Astrocyte of the cerebellum (primary cell): ENCODE measurements at regions not wholly inside any gene's neighbourhood (a gene's known extent, or its start where the extent isn't known, plus 50 kb on each side); places are given as distances from the start of the nearest gene placed in this dataset.

Experiments
- DNase-seq: peaks from one replicate; pipeline ENCODE4 v3.0.0-alpha.2; 2011; ENCODE audit warnings: low read depth
- H3K4me3 ChIP-seq: 2 replicates; pipeline ENCODE4 v1.5.1; 2011; ENCODE audit warnings: mild to moderate bottlenecking, low read depth, low read length, moderate library complexity
- in situ Hi-C: cut with HindIII; loops from 2 replicates; pipeline ENCODE4 v1.10.0; 2017; ENCODE audit warnings: low sequenced_read_pairs
- TF ChIP-seq, protein P1 (sequence below): IDR thresholded peaks from 2 replicates; pipeline ENCODE4 v1.5.1; 2012; ENCODE audit warnings: low read length, low read depth, moderate library complexity, mild to moderate bottlenecking; ENCODE audit errors: missing control alignments

DNA sequence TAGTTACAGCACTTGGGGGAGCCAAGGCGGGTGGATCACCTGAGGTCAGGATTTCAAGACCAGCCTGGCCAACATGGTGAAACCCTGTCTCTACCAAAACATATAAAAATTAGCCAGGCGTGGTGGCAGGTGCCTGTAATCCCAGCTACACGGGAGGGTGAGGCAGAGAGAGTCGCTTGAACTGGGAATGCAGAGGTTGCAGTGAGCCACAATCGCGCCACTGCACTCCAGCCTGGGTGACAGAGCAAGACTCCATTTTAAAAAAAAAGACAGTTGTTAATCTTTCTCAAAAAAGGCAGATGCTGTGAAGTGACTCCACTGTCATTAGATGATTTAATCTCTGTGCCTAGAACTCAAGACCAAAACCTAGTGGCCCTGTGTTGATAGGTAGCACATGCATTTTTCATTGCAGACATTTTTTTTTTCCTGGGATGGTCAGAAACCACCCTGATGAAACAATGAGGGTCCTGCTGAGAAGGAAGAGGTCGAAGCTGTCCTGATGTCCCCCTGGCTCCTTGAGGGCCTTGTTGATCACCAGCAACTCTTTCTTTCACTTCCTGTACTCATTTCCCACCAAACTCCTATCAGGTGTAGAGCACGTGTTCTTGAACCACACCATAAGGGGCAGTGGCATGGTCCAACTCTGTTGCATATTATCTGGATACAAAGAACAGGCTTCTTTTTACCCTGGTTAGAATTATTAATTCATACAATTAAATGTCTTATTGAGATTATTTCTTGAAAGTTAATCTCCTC, 382.2 kb downstream of the ICE1 start:
- no peak overlapping the region for H3K4me3 ChIP-seq
- TF ChIP-seq, protein P1, sequence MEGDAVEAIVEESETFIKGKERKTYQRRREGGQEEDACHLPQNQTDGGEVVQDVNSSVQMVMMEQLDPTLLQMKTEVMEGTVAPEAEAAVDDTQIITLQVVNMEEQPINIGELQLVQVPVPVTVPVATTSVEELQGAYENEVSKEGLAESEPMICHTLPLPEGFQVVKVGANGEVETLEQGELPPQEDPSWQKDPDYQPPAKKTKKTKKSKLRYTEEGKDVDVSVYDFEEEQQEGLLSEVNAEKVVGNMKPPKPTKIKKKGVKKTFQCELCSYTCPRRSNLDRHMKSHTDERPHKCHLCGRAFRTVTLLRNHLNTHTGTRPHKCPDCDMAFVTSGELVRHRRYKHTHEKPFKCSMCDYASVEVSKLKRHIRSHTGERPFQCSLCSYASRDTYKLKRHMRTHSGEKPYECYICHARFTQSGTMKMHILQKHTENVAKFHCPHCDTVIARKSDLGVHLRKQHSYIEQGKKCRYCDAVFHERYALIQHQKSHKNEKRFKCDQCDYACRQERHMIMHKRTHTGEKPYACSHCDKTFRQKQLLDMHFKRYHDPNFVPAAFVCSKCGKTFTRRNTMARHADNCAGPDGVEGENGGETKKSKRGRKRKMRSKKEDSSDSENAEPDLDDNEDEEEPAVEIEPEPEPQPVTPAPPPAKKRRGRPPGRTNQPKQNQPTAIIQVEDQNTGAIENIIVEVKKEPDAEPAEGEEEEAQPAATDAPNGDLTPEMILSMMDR: no peak
- in situ Hi-C loops: no loop called here
- no peak for DNase-seq

DNA sequence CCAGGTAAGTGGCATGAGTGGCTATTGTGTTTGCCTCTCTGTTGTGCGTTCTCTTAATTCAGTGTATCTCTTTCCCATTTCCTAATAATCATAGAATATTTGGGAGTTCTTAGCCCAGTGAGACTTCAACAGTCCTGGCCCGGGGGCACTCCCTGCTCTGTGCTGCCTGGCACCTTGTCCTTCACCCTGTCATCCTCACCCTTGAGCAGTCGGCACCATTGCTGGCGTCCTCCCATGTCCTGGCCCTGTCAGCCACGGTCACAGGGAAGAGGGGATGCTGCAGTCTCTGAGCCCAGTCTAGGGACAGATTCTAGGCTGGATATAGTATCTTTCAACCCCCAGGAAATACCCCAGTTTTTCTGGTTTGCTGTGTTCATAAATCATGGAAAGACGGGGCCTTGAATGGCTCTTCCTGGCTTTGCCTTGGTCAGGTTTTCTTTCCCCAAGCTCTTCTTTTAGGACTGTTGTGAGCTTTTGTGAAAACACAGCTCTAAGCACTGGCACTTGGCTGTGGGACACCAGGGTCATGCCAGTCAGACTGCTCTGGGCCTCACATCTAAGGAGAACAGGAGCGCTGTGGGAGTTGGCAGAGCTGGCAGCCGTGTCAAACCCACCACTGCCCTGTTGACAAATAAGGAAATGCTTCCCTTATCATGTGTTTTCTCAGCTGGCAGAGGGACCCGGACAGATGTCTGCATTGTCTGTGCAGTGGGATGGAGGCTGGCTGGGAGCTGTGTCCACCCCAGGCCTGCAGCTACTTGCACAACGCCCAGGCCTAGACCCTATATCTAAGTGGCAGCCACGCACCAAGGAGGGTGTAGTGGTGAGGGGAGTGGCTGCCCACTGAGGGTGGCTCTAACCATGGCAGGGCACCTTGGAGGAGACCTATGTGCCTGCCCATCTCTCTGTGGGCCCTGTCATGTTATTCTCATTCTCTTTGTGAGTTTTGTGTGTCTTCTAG, 378.6 kb downstream of the ICE1 start:
- no peak overlapping the region for H3K4me3 ChIP-seq
- TF ChIP-seq, protein P1: no peak
- DNase-seq: no peak
- in situ Hi-C loops: no loop called here

DNA sequence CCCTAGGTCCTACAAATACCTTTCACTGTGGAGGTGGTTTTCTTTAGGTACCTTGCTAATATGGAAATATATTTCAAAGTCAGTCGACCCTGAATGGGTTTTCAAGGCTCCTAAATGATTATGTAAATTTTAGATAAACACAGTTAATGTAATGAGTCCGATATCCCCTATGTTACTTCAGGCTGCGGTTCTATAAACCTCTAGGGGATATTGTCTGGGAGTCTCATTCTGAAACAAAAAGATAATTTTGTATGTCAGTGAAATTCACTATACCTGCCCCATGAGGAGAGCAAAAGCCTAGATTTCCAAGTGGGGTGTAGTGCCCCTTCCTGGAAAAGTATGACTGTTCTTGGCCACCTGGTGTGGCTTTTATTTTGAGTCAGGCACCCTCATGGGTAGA, 377.3 kb downstream of the ICE1 start:
- in situ Hi-C loops: no loop called here
- no peak for DNase-seq
- TF ChIP-seq, protein P1: no peak
- no peak overlapping the region for H3K4me3 ChIP-seq

DNA sequence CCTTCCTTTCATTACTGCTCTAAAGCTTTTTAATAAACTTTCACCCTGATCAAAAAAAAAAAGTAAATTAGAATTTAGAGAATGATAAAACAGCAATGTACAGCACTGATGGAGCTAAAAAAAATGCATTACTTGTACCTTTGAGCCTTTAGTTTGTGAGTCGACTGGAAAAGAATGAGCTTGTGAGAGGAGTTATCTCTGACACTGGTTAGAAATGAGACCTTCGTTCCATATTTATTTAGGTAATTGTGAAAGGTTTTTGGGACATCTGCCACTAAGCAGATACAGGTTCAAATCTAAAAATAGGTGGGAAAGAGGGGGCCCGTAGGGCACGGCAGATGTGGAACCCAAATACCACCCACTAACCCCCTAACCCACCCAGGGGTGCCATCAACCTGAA, 376.8 kb downstream of the ICE1 start:
- in situ Hi-C loops: no loop called here
- no peak overlapping the region for H3K4me3 ChIP-seq
- TF ChIP-seq, protein P1: no peak
- DNase-seq: no peak

DNA sequence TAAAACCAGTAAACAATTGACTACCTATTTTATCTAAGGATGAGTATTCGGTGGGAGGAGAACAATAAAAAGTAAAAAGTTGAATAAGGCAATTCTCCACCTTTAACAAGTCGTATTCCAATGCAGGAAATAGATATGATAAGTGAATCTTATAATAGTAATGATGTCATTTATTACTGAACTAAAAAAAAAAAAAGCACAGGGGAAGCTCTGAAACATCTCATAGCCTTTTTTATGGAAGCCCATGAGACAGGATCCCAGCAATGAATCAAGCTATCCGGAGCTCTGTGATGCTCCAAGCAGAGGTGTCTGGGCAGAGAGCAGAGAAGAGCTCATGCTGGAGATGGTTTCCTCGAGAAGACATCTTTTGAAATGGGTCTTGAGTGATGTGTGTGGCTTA, 376.0 kb downstream of the ICE1 start:
- in situ Hi-C loops: no loop called here
- no peak for DNase-seq
- TF ChIP-seq, protein P1: no peak
- H3K4me3 ChIP-seq: no peak overlapping the region

DNA sequence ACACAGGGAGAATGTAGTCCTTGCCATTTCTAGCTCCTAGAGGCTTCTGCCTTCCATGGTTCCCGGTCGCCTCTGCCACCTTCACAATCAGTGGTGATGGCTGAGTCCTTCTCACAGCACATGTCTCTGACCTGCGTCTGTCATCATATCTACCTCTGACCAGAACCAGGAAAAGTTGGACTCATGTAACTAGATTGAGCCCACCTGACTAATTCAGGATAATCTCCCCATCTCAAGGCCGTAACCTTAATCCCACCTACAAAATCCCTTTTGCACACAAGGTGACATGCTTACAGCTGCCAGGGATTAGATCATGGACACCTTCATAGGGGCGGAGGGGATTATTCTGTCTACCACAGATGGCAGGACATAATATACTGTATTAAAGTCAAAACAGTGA, 375.6 kb downstream of the ICE1 start:
- in situ Hi-C loops: no loop called here
- no peak overlapping the region for H3K4me3 ChIP-seq
- no peak for DNase-seq
- TF ChIP-seq, protein P1: no peak
